ENCODE measurements at regions not wholly inside any gene's neighbourhood (a gene's known extent, or its start where the extent isn't known, plus 50 kb on each side); places are given as distances from the start of the nearest gene placed in this dataset.

- Histone ChIP-seq H3K4me1 (no peaks in the 10 kb centered on the region), H3K27ac (no peak overlapping the region), H3K36me3 (ENCODE audit: insufficient read depth in 1 of 2, low read depth in 1 of 2) (no peaks in the 10 kb centered on the region), H3K27me3 (ENCODE audit: insufficient read depth in 3 of 3, low read length in 2 of 3) (no peaks in the 10 kb centered on the region), H3K9me3 (no peaks in the 10 kb centered on the region), H3K4me3 (no peak overlapping the region)
- ATAC-seq (no peak), DNase-seq (no peak)
- no peak for TF ChIP-seq CTCF (IDR thresholded peaks at IDR 0.05)
- intact Hi-C loops (cut with DNase I) = loop anchor here in 1 of 2 donors (10.0 kb wide), 1 partner anchor 61 kb away; no protein-coding TSS in a partner anchor
Observed at GRCh38 chr9:13576101-13576500, 296.6 kb upstream of the MPDZ start.

GRCh38 chr9:13575558-13575957, 296.1 kb upstream of the MPDZ start:
- TF ChIP-seq CTCF (IDR thresholded peaks at IDR 0.05) = no peak
- Histone ChIP-seq H3K4me1 (no peaks in the 10 kb centered on the region), H3K9me3 (no peaks in the 10 kb centered on the region), H3K36me3 (ENCODE audit: insufficient read depth in 1 of 2, low read depth in 1 of 2) (no peaks in the 10 kb centered on the region), H3K27ac (no peak overlapping the region), H3K27me3 (ENCODE audit: insufficient read depth in 3 of 3, low read length in 2 of 3) (no peaks in the 10 kb centered on the region), H3K4me3 (no peak overlapping the region)
- 77 to 89% (median 83%) methylated on average over 1 of the region's 1 CpG for WGBS, 3 donors
- DNase-seq (peak in 1 of 2 donors; percentile 23), ATAC-seq (no peak)
- intact Hi-C loops (cut with DNase I) = loop anchor here in 1 of 2 donors (10.0 kb wide), 1 partner anchor 61 kb away; no protein-coding TSS in a partner anchor

- no peak for TF ChIP-seq CTCF (IDR thresholded peaks at IDR 0.05)
Observed at GRCh38 chr9:13570068-13570974, 290.8 kb upstream of the MPDZ start.

GRCh38 chr9:13569602-13570067, 290.1 kb upstream of the MPDZ start:
- WGBS, 3 donors = 37 to 47% (median 39%) methylated on average over 1 of the region's 1 CpG
- H3K27me3 ChIP-seq (ENCODE audit: insufficient read depth in 3 of 3, low read length in 2 of 3) = no peaks in the 10 kb centered on the region

More at GRCh38 chr9:13570068-13570974, 290.8 kb upstream of the MPDZ start:
- Histone ChIP-seq H3K27ac (peak overlapping the region; percentile 43), H3K4me1 (peaks cover 20% of the 10 kb centered on the region), H3K9me3 (no peaks in the 10 kb centered on the region), H3K36me3 (ENCODE audit: insufficient read depth in 1 of 2, low read depth in 1 of 2) (no peaks in the 10 kb centered on the region), H3K27me3 (ENCODE audit: insufficient read depth in 3 of 3, low read length in 2 of 3) (no peaks in the 10 kb centered on the region), H3K4me3 (no peak overlapping the region)
- 52 to 63% (median 55%) methylated on average over 5 of the region's 5 CpGs for WGBS, 3 donors
- peak in 2 of 4 donors; percentile 25 to 33 for ATAC-seq
- DNase-seq = no peak
- intact Hi-C loops (cut with DNase I) = loop anchor here in 1 of 2 donors (10.0 kb wide), 1 partner anchor 56 kb away; no protein-coding TSS in a partner anchor

More at GRCh38 chr9:13569602-13570067, 290.1 kb upstream of the MPDZ start:
- H3K4me1 ChIP-seq = peaks cover 20% of the 10 kb centered on the region
- H3K27ac ChIP-seq = peak overlapping the region; percentile 43
- DNase-seq (no peak), ATAC-seq (no peak)
- intact Hi-C loops (cut with DNase I) = loop anchor here in 1 of 2 donors (10.0 kb wide), 1 partner anchor 55 kb away; no protein-coding TSS in a partner anchor
- no peaks in the 10 kb centered on the region for H3K9me3 ChIP-seq
- no peak for TF ChIP-seq CTCF (IDR thresholded peaks at IDR 0.05)
- H3K36me3 ChIP-seq (ENCODE audit: insufficient read depth in 1 of 2, low read depth in 1 of 2) = no peaks in the 10 kb centered on the region
- H3K4me3 ChIP-seq = no peak overlapping the region
